T-helper 17 cell (primary cell): ENCODE measurements at regions not wholly inside any gene's neighbourhood (a gene's known extent, or its start where the extent isn't known, plus 50 kb on each side); places are given as distances from the start of the nearest gene placed in this dataset.

Experiments
- ATAC-seq: fragments of 150-1000 bp; cut with Tn5 transposase; 2 replicates; pipeline ENCODE4 v1.10.0; 2021; ENCODE audit warnings: mild to moderate bottlenecking, moderate library complexity
- DNase-seq, 3 donors: peaks; one replicate each; pipeline versions ENCODE4 v3.0.0 to v3.0.0-alpha.2; 2020 to 2021
- H3K9me3 ChIP-seq: one replicate; pipeline ENCODE4 v1.7.0; 2013; ENCODE audit warnings: low read length, mild to moderate bottlenecking; ENCODE audit not compliant: control insufficient read depth, poor library complexity, severe bottlenecking
- H3K27ac Mint-ChIP-seq: one replicate; pipeline ENCODE4 v1.8.0; 2022; ENCODE audit warnings: mild to moderate bottlenecking, moderate library complexity, mixed read lengths
- H3K27me3 Mint-ChIP-seq: one replicate; pipeline ENCODE4 v1.8.0; 2022; ENCODE audit warnings: mixed read lengths
- H3K36me3 Mint-ChIP-seq: one replicate; pipeline ENCODE4 v1.8.0; 2022; ENCODE audit warnings: low read depth, mixed read lengths
- H3K4me1 Mint-ChIP-seq: one replicate; pipeline ENCODE4 v1.8.0; 2022; ENCODE audit warnings: mild to moderate bottlenecking, mixed read lengths
- H3K4me3 Mint-ChIP-seq: one replicate; pipeline ENCODE4 v1.8.0; 2022; ENCODE audit warnings: mild to moderate bottlenecking, moderate library complexity, mixed read lengths

DNA sequence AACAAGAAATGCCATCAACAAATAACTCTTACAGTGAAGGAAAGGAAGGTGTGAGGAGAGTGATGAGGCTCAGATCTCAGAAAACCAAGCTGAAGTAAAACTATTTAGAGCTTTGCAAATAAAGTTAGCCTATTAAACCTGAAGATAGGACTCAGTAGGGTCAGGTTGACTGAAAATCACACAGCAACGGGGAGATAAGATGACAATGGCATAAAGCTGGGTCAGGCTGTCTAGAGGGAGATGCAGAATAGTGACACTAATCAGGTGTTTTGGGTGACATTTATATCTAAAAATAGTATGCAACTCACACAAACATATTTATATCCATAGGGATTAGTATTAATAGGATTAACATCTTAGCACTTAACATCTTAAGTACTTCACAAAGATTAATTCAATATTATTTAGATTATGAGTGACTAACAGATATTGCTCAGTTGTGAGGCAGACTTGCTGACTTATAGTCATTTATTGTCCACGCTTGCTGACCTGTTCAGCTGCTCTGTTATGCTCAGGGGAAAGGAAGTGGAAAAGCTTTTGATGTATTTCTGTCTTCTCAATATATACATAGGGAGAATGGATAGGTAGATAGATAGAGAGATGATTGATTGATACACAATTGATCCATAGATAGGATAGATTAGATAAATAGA, 130.7 kb upstream of the GUCY1A1 start:
- no peak overlapping the region for H3K4me3 Mint-ChIP-seq
- ATAC-seq: no peak

DNA sequence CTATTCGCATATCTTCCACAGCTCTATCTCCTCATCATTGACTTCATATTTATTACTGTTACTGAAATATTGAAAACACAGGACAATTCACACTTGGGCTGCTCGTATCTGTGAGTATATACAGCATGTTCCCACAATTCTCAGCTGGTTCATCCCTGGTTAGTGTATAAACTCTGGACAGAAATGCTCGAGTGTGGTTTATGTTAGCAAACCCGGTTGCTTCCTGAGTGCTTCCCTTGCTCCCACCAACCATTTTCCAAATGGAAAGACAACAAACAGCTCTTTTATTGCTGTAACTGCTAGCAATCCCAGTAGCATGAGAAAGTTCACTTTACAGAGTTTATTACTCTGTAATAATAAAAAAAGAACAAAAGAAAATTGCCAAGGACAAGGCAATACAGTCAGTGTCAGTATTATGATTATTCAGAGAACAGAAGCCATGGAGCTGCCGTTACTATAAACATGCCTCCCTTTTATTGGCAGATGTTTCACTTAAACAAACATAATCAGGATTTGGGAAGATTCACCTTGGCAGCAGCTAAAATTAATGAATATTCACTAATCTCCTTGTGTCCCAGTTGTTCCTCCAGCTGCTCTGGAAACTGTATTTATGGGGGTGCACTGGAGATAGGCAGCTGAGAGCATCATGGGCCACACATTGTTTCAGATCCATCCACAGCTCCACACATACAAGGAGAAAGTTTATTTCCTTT, 134.1 kb upstream of the GUCY1A1 start:
- Mint-ChIP-seq H3K27ac (no peak overlapping the region), H3K27me3 (peaks cover 6% of the 10 kb centered on the region), H3K36me3 (no peaks in the 10 kb centered on the region), H3K4me1 (no peaks in the 10 kb centered on the region), H3K4me3 (no peak overlapping the region)
- H3K9me3 ChIP-seq: no peaks in the 10 kb centered on the region
- no peak for DNase-seq
- ATAC-seq: no peak

More for the DNA sequence above, 130.7 kb upstream of the GUCY1A1 start:
- Mint-ChIP-seq H3K4me1 (no peaks in the 10 kb centered on the region), H3K36me3 (no peaks in the 10 kb centered on the region), H3K27ac (no peak overlapping the region), H3K27me3 (peaks cover 2% of the 10 kb centered on the region)
- no peak for DNase-seq
- H3K9me3 ChIP-seq: no peaks in the 10 kb centered on the region

DNA sequence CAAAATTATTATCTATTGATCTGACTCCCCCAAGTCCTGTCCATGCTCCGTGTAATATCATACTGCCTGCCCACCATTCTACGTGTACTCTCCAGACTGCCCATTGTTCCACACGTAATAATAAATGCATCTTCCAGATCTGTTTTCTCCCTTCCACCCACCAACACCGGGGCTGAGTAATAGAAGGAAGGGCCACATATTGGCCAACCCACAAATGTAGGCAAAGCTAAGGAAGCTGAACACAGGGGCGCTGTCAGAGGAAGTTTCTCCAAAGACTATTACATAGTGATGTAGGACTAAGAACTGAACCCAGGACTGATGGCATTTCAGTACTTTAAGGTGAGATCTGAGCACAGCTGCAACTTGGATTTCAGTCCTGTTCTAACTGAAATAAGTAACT, 135.8 kb upstream of the GUCY1A1 start:
- Mint-ChIP-seq H3K4me3 (no peak overlapping the region), H3K36me3 (no peaks in the 10 kb centered on the region), H3K27me3 (peaks cover 6% of the 10 kb centered on the region), H3K4me1 (no peaks in the 10 kb centered on the region), H3K27ac (no peak overlapping the region)
- DNase-seq: no peak
- H3K9me3 ChIP-seq: no peaks in the 10 kb centered on the region
- no peak for ATAC-seq

DNA sequence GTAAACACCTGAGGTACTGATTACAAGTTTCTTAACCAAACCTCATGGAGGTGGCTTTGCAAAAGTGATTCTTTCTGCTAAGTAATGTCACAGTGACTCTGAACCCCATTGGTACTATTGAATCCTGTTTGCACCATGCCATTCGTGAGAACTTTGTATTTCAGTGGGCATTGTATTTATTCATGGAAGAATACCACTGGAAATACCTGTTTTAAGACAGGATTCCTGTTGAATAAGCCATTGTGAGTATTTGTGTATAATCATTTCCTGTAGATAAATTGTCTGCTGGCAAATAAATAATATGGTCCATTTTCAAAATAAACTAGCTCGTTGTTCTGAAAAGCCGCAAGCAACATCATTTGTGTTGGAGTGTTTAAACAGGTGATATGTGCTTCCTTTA, 136.4 kb upstream of the GUCY1A1 start:
- Mint-ChIP-seq H3K36me3 (no peaks in the 10 kb centered on the region), H3K4me3 (no peak overlapping the region), H3K4me1 (no peaks in the 10 kb centered on the region), H3K27ac (no peak overlapping the region), H3K27me3 (peaks cover 6% of the 10 kb centered on the region)
- DNase-seq (no peak), ATAC-seq (no peak)
- no peaks in the 10 kb centered on the region for H3K9me3 ChIP-seq

DNA sequence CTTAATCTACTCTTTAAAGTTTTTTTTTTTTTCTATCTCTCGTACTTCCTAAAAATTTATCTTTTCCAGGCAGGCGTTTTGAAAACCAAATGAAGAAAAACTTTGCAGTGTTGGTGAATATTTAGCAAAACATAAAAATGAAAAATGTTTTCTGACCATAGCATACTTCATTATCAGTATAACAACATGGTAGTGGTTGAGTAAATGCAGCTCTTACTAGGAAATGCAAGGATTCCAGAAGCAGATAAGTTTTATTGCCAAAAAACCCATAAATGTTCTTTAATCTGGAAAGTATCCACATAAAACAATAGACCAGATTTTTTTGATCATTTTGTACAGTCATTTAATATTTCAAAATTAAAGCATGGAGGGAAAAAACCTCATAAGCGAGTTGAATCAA, 136.9 kb upstream of the GUCY1A1 start:
- Mint-ChIP-seq H3K36me3 (no peaks in the 10 kb centered on the region), H3K27me3 (peaks cover 6% of the 10 kb centered on the region), H3K27ac (no peak overlapping the region)

DNA sequence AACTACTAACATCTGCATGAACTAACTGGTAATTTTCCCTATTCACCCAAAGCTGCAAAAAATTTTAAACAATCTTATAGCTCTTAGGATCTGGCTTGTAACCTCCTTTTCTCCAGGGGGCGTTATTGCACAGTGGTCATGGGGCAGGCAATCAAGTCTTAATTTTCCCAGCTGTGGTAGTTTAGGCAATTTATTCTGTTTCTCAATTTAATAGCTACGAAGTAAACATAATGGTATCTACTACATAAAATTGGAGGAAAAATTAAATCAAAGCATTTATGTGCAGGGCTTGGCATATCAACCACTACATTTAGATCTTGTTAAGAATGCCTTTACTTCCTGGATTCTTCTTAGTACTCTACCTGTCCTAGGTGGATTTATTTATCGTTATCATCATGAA, 137.4 kb upstream of the GUCY1A1 start:
- no peak overlapping the region for H3K4me3 Mint-ChIP-seq
- no peaks in the 10 kb centered on the region for H3K4me1 Mint-ChIP-seq
- DNase-seq (no peak), ATAC-seq (no peak)
- H3K27me3 Mint-ChIP-seq: peaks cover 6% of the 10 kb centered on the region
- H3K27ac Mint-ChIP-seq: no peak overlapping the region
- no peaks in the 10 kb centered on the region for H3K9me3 ChIP-seq
- H3K36me3 Mint-ChIP-seq: no peaks in the 10 kb centered on the region

More for the DNA sequence above, 136.9 kb upstream of the GUCY1A1 start:
- Mint-ChIP-seq H3K4me1 (no peaks in the 10 kb centered on the region), H3K4me3 (no peak overlapping the region)
- ATAC-seq: no peak
- DNase-seq: no peak
- H3K9me3 ChIP-seq: no peaks in the 10 kb centered on the region

DNA sequence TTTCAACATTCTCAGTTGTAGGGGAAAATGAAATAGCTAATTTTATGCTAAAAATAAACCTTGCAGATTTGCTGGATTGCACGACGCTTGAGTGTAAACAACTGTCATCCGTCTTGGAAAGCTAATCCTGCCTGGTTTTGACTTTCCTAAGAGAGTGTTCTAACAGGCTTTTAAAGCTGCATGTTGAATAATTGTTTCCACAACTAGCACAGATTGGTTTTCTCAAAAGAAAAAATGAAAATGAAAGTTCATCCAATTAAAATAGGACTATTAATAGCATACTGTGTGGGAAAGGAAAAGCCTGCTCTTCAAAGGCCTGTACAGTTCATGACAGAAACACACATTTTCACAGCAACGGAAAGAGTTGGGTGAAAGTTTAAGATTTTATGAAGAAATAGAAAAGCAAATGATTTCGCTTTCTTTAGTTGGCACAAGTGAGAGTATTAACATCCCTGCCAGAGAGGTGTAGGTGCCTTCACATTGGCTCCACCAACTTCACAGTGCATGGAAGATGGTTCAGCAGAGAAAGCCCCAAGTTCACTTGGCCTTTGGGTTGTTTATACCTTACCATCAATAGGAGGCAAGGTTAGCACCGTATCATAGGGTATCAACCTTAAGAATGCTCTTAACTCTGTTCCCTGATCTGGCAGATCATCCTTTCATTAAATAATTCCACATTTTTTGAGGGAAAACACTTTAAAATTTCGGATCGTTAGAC, 140.0 kb upstream of the GUCY1A1 start:
- H3K9me3 ChIP-seq: no peaks in the 10 kb centered on the region
- Mint-ChIP-seq H3K36me3 (no peaks in the 10 kb centered on the region), H3K4me3 (no peak overlapping the region), H3K27ac (no peak overlapping the region), H3K4me1 (no peaks in the 10 kb centered on the region), H3K27me3 (peaks cover 6% of the 10 kb centered on the region)
- DNase-seq: no peak
- ATAC-seq: no peak

DNA sequence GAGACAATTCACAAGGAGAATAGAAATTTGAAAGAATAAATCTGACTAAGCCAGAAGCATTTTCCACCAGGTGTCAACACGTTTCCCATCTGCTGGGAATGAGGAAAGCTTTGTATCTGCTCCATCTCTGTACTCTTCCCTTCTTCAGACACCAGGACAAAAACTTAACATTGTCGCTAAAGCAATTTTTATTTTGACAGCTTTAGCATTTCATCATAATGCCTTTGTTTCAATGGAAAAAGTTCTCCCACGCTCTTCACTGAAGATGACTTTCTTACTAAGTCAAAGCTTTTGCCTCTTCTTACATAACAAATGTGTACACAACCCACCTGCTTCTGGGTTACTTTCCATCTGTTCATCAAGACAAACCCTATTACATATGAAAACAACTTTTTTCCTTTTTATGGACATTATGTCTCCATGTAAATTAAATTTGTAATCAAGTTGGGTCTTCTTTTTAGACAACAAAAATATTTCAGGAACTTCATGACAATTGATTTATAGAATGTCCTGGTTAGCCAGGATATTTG, 141.7 kb upstream of the GUCY1A1 start:
- Mint-ChIP-seq H3K4me1 (no peaks in the 10 kb centered on the region), H3K4me3 (no peak overlapping the region), H3K27ac (no peak overlapping the region), H3K36me3 (no peaks in the 10 kb centered on the region), H3K27me3 (no peaks in the 10 kb centered on the region)
- ATAC-seq (no peak), DNase-seq (no peak)
- no peaks in the 10 kb centered on the region for H3K9me3 ChIP-seq

DNA sequence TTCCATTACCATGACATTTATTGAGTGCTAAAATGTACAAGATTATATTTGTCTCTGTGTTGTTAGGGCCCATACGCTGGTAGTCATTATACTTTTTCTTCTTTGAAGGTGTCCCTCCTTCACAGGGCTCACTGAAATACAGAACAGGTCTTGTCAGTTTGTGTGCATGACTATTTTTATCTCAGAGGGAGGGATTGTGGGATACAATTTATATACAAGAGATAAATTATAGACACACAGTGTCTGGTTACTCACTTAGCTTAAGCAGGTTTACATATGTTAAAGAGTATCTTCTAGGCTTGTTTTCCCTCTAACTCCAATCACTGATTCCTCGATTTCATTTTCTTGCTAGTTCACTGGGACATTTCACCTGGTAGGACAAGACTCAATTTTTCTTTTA, 143.3 kb upstream of the GUCY1A1 start:
- Mint-ChIP-seq H3K27me3 (no peaks in the 10 kb centered on the region), H3K36me3 (no peaks in the 10 kb centered on the region), H3K4me1 (no peaks in the 10 kb centered on the region), H3K27ac (no peak overlapping the region), H3K4me3 (no peak overlapping the region)
- ATAC-seq (no peak), DNase-seq (no peak)
- no peaks in the 10 kb centered on the region for H3K9me3 ChIP-seq

DNA sequence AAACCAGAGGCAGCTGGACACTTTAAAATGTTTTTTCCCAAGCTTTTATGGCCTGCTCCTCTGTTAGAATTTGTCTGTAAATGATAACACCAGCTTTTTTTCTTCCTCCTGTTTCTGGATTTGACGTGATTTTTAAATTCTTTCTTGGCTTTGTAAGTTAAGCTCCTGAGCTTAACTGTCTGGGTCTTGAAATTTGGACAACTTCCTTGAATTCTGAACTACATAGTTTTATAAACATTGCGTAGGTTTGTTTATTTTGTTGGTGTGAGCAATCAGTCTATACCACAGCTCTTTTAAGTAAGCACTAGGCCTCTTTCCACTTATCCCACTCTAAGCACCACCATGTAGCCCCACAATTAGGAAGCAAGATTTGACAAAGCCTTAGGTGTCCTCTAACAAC, 144.4 kb upstream of the GUCY1A1 start:
- ATAC-seq: no peak
- no peaks in the 10 kb centered on the region for H3K27me3 Mint-ChIP-seq
- no peaks in the 10 kb centered on the region for H3K9me3 ChIP-seq
- no peaks in the 10 kb centered on the region for H3K4me1 Mint-ChIP-seq
- no peak for DNase-seq
- H3K36me3 Mint-ChIP-seq: no peaks in the 10 kb centered on the region
- no peak overlapping the region for H3K27ac Mint-ChIP-seq
- H3K4me3 Mint-ChIP-seq: no peak overlapping the region

DNA sequence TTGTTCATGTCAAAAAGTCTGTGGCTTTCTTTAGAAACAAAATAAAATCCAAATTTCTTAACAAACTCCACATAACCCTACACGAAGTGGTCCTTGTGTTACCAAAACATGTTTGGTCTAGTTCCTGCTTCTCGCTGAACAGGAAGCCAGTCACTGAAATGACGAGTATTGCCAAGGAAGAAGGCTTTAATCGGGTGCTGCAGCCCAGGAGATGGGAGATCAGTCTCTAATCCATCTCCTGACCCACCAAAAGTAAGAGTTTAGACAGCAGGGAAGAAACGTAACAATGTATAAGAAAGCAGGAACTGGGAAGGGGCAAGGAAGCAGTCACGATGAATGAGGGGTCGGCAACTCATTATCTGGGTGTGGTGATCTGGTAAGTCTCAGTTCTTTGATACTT, 144.6 kb upstream of the MAP9 start:
- Mint-ChIP-seq H3K4me3 (no peak overlapping the region), H3K4me1 (no peaks in the 10 kb centered on the region), H3K36me3 (no peaks in the 10 kb centered on the region), H3K27ac (no peak overlapping the region), H3K27me3 (no peaks in the 10 kb centered on the region)
- DNase-seq (no peak), ATAC-seq (no peak)
- H3K9me3 ChIP-seq: no peaks in the 10 kb centered on the region

DNA sequence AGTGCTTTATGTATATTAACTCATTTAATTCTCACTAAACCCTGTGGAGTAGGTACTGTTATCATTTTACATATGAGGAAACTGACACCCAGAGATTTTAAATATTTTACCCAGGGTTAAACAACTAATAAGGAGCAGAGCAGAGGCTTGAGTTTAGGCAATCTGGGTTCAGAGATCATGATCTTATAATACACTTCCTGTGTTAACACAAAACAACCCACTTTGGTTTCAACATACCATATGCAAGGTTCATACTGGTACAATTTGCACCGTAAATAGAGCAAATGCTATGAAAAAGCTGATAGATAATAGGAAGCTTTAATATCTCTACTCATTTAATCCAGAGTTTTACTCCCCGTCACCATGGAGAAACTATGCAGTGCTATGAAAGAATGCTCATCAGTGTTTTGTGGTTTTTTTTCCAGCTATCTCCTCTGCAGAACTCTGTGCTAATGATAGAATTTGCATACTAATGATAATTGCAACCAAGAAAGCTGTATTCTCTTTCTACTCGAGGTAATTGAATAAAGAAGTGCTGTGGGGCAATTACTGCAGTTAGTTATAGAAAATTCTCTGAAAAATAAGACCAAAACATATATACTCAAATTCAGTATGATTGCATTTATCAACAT, 138.8 kb upstream of the MAP9 start:
- ATAC-seq: no peak
- H3K27ac Mint-ChIP-seq: no peak overlapping the region
- H3K27me3 Mint-ChIP-seq: peaks cover 8% of the 10 kb centered on the region

DNA sequence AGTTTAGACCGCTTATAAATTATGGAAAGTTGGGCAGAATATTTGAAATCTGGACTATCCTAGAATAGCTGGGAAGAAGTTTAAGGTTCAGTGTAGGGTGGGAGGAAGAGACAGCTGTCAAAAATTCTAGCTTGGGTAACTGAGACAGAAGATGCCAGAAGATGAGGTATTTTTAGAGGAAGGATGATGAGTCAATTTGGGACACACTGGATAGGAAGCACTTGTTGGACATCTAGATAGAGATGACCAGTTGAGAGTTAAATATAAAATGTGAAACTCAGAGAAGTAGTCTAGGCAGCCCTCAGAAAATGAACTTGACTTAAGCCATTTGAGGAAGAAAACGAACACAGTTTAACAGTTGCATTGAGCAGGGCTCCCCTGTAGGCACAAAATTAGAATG, 137.9 kb upstream of the MAP9 start:
- no peaks in the 10 kb centered on the region for H3K36me3 Mint-ChIP-seq
- H3K27ac Mint-ChIP-seq: no peak overlapping the region
- no peaks in the 10 kb centered on the region for H3K9me3 ChIP-seq
- DNase-seq (no peak), ATAC-seq (no peak)
- H3K4me1 Mint-ChIP-seq: no peaks in the 10 kb centered on the region
- H3K4me3 Mint-ChIP-seq: no peak overlapping the region
- H3K27me3 Mint-ChIP-seq: peaks cover 8% of the 10 kb centered on the region

More for the DNA sequence above, 138.8 kb upstream of the MAP9 start:
- Mint-ChIP-seq H3K4me3 (no peak overlapping the region), H3K4me1 (no peaks in the 10 kb centered on the region), H3K36me3 (no peaks in the 10 kb centered on the region)
- no peak for DNase-seq
- H3K9me3 ChIP-seq: no peaks in the 10 kb centered on the region
